Spleen (tissue), 7 donors: ENCODE measurements at regions not wholly inside any gene's neighbourhood (a gene's known extent, or its start where the extent isn't known, plus 50 kb on each side); places are given as distances from the start of the nearest gene placed in this dataset.

Experiments
- POLR2A ChIP-seq, 3 donors: fragments of 450-650 bp; IDR thresholded peaks; one replicate each; pipeline ENCODE4 v1.5.1; 2017; ENCODE audit warnings: antibody characterized with exemption in 3 of 3, mild to moderate bottlenecking in 1 of 3
- TF ChIP-seq, protein P1 (sequence below), 11 experiments: fragments of 200-600 bp in 7 of 11; fragments of 450-650 bp in 4 of 11; sonication (generic) in 4 of 11; IDR thresholded peaks in 8 of 11; conservative IDR thresholded peaks in 3 of 11; 1 replicate in 7 of 11; 2 replicates in 4 of 11; pipeline versions ENCODE4 v1.4.0 to v1.8.0; 2016 to 2021; ENCODE audit warnings: antibody characterized with exemption in 11 of 11, inconsistent platforms in 4 of 11, mild to moderate bottlenecking in 1 of 11
- donor health status: DM: no; HTN: no; CAD: no; lungs with moderate emphysema.
- donor health status: DM: no; HTN: no; CAD: no.
- donor health status: DM: no; HTN: no; CAD: no.

DNA sequence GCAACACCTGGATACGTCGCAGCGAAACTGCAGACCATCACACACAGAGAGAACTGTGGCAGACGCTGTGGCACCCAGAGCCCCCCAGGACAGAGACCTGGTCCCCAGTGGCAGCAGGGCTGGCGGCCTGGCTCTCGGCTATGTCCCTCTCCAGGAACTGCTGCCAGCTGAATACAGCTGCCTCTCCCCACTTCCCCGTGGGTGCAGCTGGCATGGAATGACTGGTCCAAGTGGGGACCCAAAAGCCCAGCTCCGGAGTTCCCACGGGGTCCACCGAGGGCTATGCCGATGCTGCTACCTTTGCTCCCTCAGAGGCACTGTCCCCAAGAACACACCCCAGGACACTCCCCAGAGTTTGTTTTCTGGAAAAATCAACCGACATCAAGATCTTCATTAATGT lies 67.8 kb upstream of the GATA2 start:
- TF ChIP-seq, protein P1, sequence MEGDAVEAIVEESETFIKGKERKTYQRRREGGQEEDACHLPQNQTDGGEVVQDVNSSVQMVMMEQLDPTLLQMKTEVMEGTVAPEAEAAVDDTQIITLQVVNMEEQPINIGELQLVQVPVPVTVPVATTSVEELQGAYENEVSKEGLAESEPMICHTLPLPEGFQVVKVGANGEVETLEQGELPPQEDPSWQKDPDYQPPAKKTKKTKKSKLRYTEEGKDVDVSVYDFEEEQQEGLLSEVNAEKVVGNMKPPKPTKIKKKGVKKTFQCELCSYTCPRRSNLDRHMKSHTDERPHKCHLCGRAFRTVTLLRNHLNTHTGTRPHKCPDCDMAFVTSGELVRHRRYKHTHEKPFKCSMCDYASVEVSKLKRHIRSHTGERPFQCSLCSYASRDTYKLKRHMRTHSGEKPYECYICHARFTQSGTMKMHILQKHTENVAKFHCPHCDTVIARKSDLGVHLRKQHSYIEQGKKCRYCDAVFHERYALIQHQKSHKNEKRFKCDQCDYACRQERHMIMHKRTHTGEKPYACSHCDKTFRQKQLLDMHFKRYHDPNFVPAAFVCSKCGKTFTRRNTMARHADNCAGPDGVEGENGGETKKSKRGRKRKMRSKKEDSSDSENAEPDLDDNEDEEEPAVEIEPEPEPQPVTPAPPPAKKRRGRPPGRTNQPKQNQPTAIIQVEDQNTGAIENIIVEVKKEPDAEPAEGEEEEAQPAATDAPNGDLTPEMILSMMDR (IDR thresholded peaks at IDR 0.05 in 8 of 11, conservative IDR thresholded peaks at IDR 0.05 in 3 of 11): no peak
- TF ChIP-seq POLR2A (IDR thresholded peaks at IDR 0.05): no peak
